ENCODE measurements at regions not wholly inside any gene's neighbourhood (a gene's known extent, or its start where the extent isn't known, plus 50 kb on each side); places are given as distances from the start of the nearest gene placed in this dataset.

DNA sequence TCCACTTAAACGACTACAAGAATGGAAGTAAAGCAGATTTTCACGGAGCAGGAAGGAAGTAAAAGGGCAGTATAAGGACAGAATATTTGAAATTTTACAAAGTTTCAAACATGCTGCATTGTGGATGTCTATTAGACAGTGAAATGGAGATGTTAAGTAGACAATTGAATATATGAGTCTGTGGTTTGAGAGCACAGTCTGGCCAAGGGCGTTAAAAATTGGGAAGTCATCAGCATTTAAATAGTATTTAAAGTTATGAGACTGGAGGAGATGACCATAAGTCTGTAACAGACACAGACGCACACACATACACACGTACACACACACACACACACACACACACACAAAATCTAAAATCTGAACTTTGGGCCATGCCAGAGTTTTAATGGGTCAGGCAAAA lies 935.9 kb downstream of the EPHA3 start:
- Histone ChIP-seq H2BK20ac (ENCODE audit: low read length) (no peak overlapping the region), H3K23me2 (ENCODE audit: low read depth, low read length) (no peaks in the 10 kb centered on the region; the same call in 1 of the 2 replicates), H3K79me2 (ENCODE audit: control insufficient read depth in 1 of 2, insufficient read depth in 2 of 2, low read length in 2 of 2) (no peaks in the 10 kb centered on the region), H3K4ac (replicated peaks; ENCODE audit: insufficient read length, low read depth, low read length) (no peak overlapping the region), H4K20me1 (replicated peaks in 1 of 2; ENCODE audit: control insufficient read depth in 1 of 2, insufficient read depth in 2 of 2, low read length in 2 of 2) (no peaks in the 10 kb centered on the region), H2BK5ac (ENCODE audit: low read depth, low read length) (no peak overlapping the region), H3K18ac (ENCODE audit: extremely low read depth, low read length) (no peak overlapping the region), H2BK12ac (ENCODE audit: low read depth, low read length) (no peak overlapping the region), H4K5ac (ENCODE audit: insufficient read length, low read depth, low read length) (no peak overlapping the region), H3K4me3 (ENCODE audit: extremely low read depth in 1 of 4, insufficient read depth in 2 of 4, low read depth in 3 of 4, low read length in 4 of 4) (no peak overlapping the region), H3K56ac (replicated peaks; ENCODE audit: insufficient read length, low read depth, low read length) (no peak overlapping the region), H3K23ac (ENCODE audit: insufficient read length) (no peak overlapping the region), H3K9ac (replicated peaks in 1 of 4; ENCODE audit: extremely low read depth in 1 of 4, low read depth in 3 of 4, low read length in 3 of 4) (no peak overlapping the region), H3K14ac (ENCODE audit: insufficient read length) (no peak overlapping the region), H3K27ac (ENCODE audit: low read depth, low read length) (no peak overlapping the region), H3K36me3 (ENCODE audit: control insufficient read depth in 2 of 4, insufficient read depth in 4 of 4, low read length in 3 of 4) (no peaks in the 10 kb centered on the region), H4K91ac (replicated peaks; ENCODE audit: insufficient read length, low read length) (no peak overlapping the region), H2AK5ac (ENCODE audit: low read depth, low read length) (no peak overlapping the region), H2AFZ (ENCODE audit: low read length) (0 out of 2 replicates have a peak overlapping the region, but pooled peaks have one; percentile 1), H3K9me3 (ENCODE audit: insufficient read depth in 2 of 2, low read depth in 1 of 2, low read length in 1 of 2) (peaks cover 0 to 3% of the 10 kb centered on the region in 2 experiments; a peak in 1 of 4 replicates), H3K4me2 (ENCODE audit: insufficient read depth in 1 of 2, low read depth in 2 of 2, low read length in 2 of 2) (no peak overlapping the region), H4K8ac (ENCODE audit: extremely low read depth, insufficient read depth, low read length) (no peak overlapping the region), H2BK120ac (replicated peaks; ENCODE audit: low read depth, low read length) (no peak overlapping the region), H3K4me1 (replicated peaks in 1 of 4; ENCODE audit: control insufficient read depth in 3 of 4, insufficient read depth in 4 of 4, low read length in 3 of 4) (no peaks in the 10 kb centered on the region), H3K79me1 (ENCODE audit: low read depth, low read length) (no peaks in the 10 kb centered on the region), H2BK15ac (ENCODE audit: low read length) (no peak overlapping the region), H3K27me3 (replicated peaks in 1 of 4; ENCODE audit: control insufficient read depth in 3 of 4, extremely low read depth in 1 of 4, insufficient read depth in 3 of 4, low read length in 3 of 4) (no peaks in the 10 kb centered on the region)
- ChIA-PET CTCF (ENCODE audit: partially characterized antibody) (no interaction called here), POLR2A (ENCODE audit: partially characterized antibody) (no interaction called here)
- 91% methylated on average over 5 of the region's 5 CpGs; no CpG with 5 or more reads in 1 of the 2 experiments for WGBS, 2 experiments (ENCODE audit: extremely low coverage in 1 of 2, insufficient coverage in 1 of 2, insufficient read length in 1 of 2, insufficient replicate concordance in 2 of 2, low coverage in 1 of 2, low lambda C conversion rate in 2 of 2, missing lambda C conversion rate in 1 of 2)
- no peak for TF ChIP-seq FOSL1 (IDR thresholded peaks at IDR 0.05; ENCODE audit: insufficient read depth, low read depth, low read length)
- no peak for TF ChIP-seq CEBPB (IDR thresholded peaks at IDR 0.05; ENCODE audit: low read depth, low read length)
- no peak for TF ChIP-seq BRCA1 (IDR thresholded peaks at IDR 0.05; ENCODE audit: low read depth, low read length)
- TF ChIP-seq SUZ12 (IDR thresholded peaks at IDR 0.05; ENCODE audit: low read length) = no peak
- TF ChIP-seq SIRT6 (IDR thresholded peaks at IDR 0.05; ENCODE audit: low read length) = no peak
- no peak for TF ChIP-seq KDM4A (IDR thresholded peaks at IDR 0.05; ENCODE audit: low read depth, low read length, severe bottlenecking)
- no peak for TF ChIP-seq ASH2L (IDR thresholded peaks at IDR 0.05; ENCODE audit: low read length)
- no peak for TF ChIP-seq CTBP2 (IDR thresholded peaks at IDR 0.05; ENCODE audit: borderline replicate concordance, insufficient read depth, insufficient read length, low read length)
- no peak for TF ChIP-seq SIN3A (conservative IDR thresholded peaks at IDR 0.05 in 1 of 2, IDR thresholded peaks at IDR 0.05 in 1 of 2; ENCODE audit: low read depth in 1 of 2, low read length in 2 of 2)
- TF ChIP-seq JUND (IDR thresholded peaks at IDR 0.05; ENCODE audit: low read length) = no peak
- no peak for DNase-seq (ENCODE audit: low read depth in 1 of 2, low spot score in 2 of 2)
- no peak for FAIRE-seq

Measured in H1 (cell line).